K562 (cell line): ENCODE measurements at regions not wholly inside any gene's neighbourhood (a gene's known extent, or its start where the extent isn't known, plus 50 kb on each side); places are given as distances from the start of the nearest gene placed in this dataset.

ENCODE experiments used
- BMI1 ChIP-seq: fragments of 150-350 bp; IDR thresholded peaks from 2 replicates; pipeline ENCODE4 v1.6.1; 2014; ENCODE audit warnings: low read length
- CBX3 ChIP-seq, 2 experiments: IDR thresholded peaks; 1 replicate in 1 of 2; 2 replicates in 1 of 2; pipeline ENCODE4 v1.6.1; 2012; ENCODE audit warnings: inconsistent platforms in 2 of 2, low read length in 2 of 2, borderline replicate concordance in 1 of 2, control low read depth in 1 of 2
- CHD4 ChIP-seq: fragments of 200-600 bp; sonication (generic); IDR thresholded peaks from 3 replicates; pipeline ENCODE4 v1.6.1; 2012; ENCODE audit warnings: low read depth, mild to moderate bottlenecking, mixed read lengths, low read length, inconsistent platforms; ENCODE audit not compliant: insufficient read depth, insufficient replicate concordance, poor library complexity, severe bottlenecking
- SIN3B ChIP-seq: fragments of 450-650 bp; IDR thresholded peaks from 2 replicates; pipeline ENCODE4 v1.6.1; 2017; ENCODE audit warnings: low read depth, mild to moderate bottlenecking, moderate library complexity
- ZBTB1 ChIP-seq: sonication (generic); formaldehyde crosslinking; IDR thresholded peaks from 2 replicates; pipeline ENCODE4 v1.8.1; 2023; ENCODE audit warnings: missing genetic modification reagents, low read depth, mild to moderate bottlenecking, borderline replicate concordance

GRCh38 chr5:105752801-105753200, 1917.9 kb downstream of the EFNA5 start:
- no peak for TF ChIP-seq BMI1
- no peak for TF ChIP-seq CBX3 (IDR thresholded peaks at IDR 0.05; ENCODE audit: borderline replicate concordance in 1 of 2, low read length in 2 of 2)
- no peak for TF ChIP-seq CHD4
- TF ChIP-seq ZBTB1 (CRISPR knock-in tag) = no peak
- no peak for TF ChIP-seq SIN3B
